ENCODE measurements at regions not wholly inside any gene's neighbourhood (a gene's known extent, or its start where the extent isn't known, plus 50 kb on each side); places are given as distances from the start of the nearest gene placed in this dataset.

DNA sequence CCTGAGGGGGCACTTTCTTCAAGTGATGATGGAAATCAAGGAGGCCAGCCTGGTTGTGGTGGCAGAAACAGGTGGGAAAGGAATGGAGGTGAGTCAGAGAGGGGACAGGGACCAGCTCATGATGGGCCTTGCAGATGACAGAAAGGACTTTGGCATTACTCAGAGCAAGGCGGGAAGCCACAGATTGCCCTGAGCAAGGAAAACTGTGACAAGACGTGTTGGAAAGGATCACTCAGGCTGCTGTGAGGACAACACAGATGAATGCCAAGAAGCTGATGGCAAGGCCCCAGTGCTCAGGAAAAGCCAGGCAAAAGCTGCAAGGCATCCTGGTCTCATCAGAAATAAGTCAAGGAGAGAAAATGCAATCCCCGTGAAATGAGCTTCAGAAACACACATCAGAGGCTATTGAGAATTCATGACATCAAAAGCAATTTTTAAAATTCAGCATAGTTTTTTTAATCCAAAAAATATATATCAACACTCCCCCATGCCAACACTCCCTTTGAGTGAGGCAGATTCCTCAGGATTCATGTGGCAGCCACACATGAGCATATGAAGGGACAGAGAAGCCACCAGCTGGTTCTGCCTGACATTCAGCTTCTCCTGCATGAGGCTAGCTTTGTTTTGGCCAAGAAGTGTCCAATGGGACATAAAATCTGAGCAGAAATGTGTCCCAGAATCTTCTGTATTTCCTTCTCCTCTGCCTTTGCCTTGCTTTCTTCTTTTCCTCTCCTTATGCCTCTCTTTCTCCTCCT is 244.5 kb upstream of the MYO3A start:
- CTCF ChIA-PET: no interaction called here

DNA sequence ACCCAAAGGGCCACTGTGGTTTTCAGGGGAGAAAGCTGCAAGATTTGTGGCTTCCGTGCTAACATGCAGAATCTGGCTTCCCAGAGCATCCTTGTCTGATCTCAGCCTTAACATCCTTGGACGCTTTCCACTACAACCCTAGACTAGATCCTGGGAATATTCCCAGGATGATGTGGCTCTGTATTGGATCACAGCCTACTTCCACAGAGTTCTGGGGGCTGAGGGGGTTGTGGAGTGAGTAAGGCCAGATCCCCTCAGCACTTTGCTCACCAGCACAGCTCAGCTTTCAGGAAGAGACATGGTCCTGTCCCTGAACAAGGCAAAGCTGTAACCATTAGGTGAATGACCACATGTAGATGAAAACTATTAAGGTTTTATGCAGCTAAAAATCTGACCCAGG is 241.3 kb upstream of the MYO3A start:
- H3K9ac ChIP-seq (ENCODE audit: low read length): no peak overlapping the region
- no peaks in the 10 kb centered on the region for H3K4me1 ChIP-seq (ENCODE audit: insufficient read depth, low read length)
- no TSS peak for BruUV-seq (replicated peaks)
- no peaks in the 10 kb centered on the region for H3F3A ChIP-seq (ENCODE audit: low read length, unreplicated experiment)
- H3K36me3 ChIP-seq (ENCODE audit: low read depth, low read length): no peaks in the 10 kb centered on the region
- H3K4me2 ChIP-seq (ENCODE audit: low read length): no peak overlapping the region
- no peaks in the 10 kb centered on the region for H3K79me2 ChIP-seq (ENCODE audit: low read length)
- no peaks in the 10 kb centered on the region for H3K9me2 ChIP-seq (replicated peaks; ENCODE audit: low read length)
- H3K27me3 ChIP-seq (ENCODE audit: low read length): no peaks in the 10 kb centered on the region
- ChIA-PET POLR2A (ENCODE audit: unreplicated experiment) (no interaction called here), CTCF (no interaction called here)
- no peak overlapping the region for H2AFZ ChIP-seq (ENCODE audit: low read length)
- no peak overlapping the region for H3K4me3 ChIP-seq (ENCODE audit: low read length)
- no peak overlapping the region for H3K27ac ChIP-seq (ENCODE audit: low read length)
- ATAC-seq (no peak), DNase-seq (no peak)
- no peaks in the 10 kb centered on the region for H3K9me3 ChIP-seq (ENCODE audit: low read length)
- intact Hi-C loops (cut with micrococcal nuclease): no loop called here
- H4K20me1 ChIP-seq (ENCODE audit: low read length): no peaks in the 10 kb centered on the region
- TF ChIP-seq EZH2 (IDR thresholded peaks at IDR 0.05; ENCODE audit: low read length, unreplicated experiment) (no peak), EZH2phosphoT487 (IDR thresholded peaks at IDR 0.05; ENCODE audit: borderline replicate concordance, low read length) (no peak)
- TF ChIP-seq, protein P1, sequence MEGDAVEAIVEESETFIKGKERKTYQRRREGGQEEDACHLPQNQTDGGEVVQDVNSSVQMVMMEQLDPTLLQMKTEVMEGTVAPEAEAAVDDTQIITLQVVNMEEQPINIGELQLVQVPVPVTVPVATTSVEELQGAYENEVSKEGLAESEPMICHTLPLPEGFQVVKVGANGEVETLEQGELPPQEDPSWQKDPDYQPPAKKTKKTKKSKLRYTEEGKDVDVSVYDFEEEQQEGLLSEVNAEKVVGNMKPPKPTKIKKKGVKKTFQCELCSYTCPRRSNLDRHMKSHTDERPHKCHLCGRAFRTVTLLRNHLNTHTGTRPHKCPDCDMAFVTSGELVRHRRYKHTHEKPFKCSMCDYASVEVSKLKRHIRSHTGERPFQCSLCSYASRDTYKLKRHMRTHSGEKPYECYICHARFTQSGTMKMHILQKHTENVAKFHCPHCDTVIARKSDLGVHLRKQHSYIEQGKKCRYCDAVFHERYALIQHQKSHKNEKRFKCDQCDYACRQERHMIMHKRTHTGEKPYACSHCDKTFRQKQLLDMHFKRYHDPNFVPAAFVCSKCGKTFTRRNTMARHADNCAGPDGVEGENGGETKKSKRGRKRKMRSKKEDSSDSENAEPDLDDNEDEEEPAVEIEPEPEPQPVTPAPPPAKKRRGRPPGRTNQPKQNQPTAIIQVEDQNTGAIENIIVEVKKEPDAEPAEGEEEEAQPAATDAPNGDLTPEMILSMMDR (conservative IDR thresholded peaks at IDR 0.05; ENCODE audit: low read depth, low read length): no peak

More for the DNA sequence above, 244.5 kb upstream of the MYO3A start:
- Histone ChIP-seq H3F3A (ENCODE audit: low read length, unreplicated experiment) (no peaks in the 10 kb centered on the region), H3K36me3 (ENCODE audit: low read depth, low read length) (no peaks in the 10 kb centered on the region), H3K27ac (ENCODE audit: low read length) (no peak overlapping the region), H3K4me3 (ENCODE audit: low read length) (no peak overlapping the region), H3K9me2 (replicated peaks; ENCODE audit: low read length) (no peaks in the 10 kb centered on the region), H4K20me1 (ENCODE audit: low read length) (no peaks in the 10 kb centered on the region), H3K9me3 (ENCODE audit: low read length) (no peaks in the 10 kb centered on the region), H2AFZ (ENCODE audit: low read length) (no peak overlapping the region), H3K9ac (ENCODE audit: low read length) (no peak overlapping the region), H3K4me1 (ENCODE audit: insufficient read depth, low read length) (no peaks in the 10 kb centered on the region), H3K79me2 (ENCODE audit: low read length) (no peaks in the 10 kb centered on the region), H3K27me3 (ENCODE audit: low read length) (no peaks in the 10 kb centered on the region), H3K4me2 (ENCODE audit: low read length) (no peak overlapping the region)
- intact Hi-C loops (cut with micrococcal nuclease): no loop called here
- DNase-seq (no peak), ATAC-seq (no peak)
- TF ChIP-seq, protein P1 (conservative IDR thresholded peaks at IDR 0.05; ENCODE audit: low read depth, low read length): no peak
- TF ChIP-seq EZH2 (IDR thresholded peaks at IDR 0.05; ENCODE audit: low read length, unreplicated experiment): no peak
- no peak for TF ChIP-seq EZH2phosphoT487 (IDR thresholded peaks at IDR 0.05; ENCODE audit: borderline replicate concordance, low read length)
- POLR2A ChIA-PET (ENCODE audit: unreplicated experiment): no interaction called here
- no TSS peak for BruUV-seq (replicated peaks)

DNA sequence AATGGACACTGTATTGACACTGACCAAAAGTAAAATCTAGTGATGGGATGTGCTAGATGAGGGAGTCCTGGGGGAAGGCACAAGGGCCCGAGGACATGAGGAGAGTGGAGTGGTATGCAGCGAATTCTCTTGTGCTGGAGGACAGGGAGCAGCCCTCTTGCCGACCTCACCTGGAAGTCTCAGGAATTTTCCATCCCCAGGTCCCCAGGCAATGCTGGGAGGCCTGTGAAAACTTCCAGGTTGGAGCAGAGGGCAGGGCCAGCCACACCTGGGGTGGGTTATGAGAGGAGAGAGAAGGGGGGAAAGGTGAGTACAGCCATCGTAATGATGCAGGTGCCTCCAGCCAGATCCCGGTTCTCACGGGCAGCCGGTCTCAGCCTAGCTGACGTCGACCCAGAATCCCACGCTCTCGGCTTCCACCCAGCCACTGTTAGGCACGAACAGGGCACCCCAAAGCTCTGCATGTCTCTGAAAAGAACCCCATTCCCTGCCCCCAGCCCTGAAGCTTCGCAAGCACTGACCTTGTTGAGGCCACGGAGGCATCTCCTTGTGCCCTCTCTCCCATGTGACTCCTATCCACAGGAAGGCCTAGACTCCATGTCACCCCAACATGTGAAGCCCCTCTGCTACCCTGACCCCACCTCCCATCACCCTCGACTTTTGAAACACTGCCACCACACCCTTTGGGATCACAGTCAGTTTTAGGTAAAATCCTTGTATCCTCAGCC is 239.7 kb upstream of the MYO3A start:
- Histone ChIP-seq H3F3A (ENCODE audit: low read length, unreplicated experiment) (no peaks in the 10 kb centered on the region), H3K27ac (ENCODE audit: low read length) (no peak overlapping the region), H3K9ac (ENCODE audit: low read length) (no peak overlapping the region), H3K9me3 (ENCODE audit: low read length) (no peaks in the 10 kb centered on the region), H3K4me1 (ENCODE audit: insufficient read depth, low read length) (no peaks in the 10 kb centered on the region), H3K4me2 (ENCODE audit: low read length) (no peak overlapping the region), H3K27me3 (ENCODE audit: low read length) (no peaks in the 10 kb centered on the region), H3K4me3 (ENCODE audit: low read length) (no peak overlapping the region), H3K9me2 (replicated peaks; ENCODE audit: low read length) (no peaks in the 10 kb centered on the region), H2AFZ (ENCODE audit: low read length) (no peak overlapping the region), H3K36me3 (ENCODE audit: low read depth, low read length) (no peaks in the 10 kb centered on the region), H4K20me1 (ENCODE audit: low read length) (no peaks in the 10 kb centered on the region), H3K79me2 (ENCODE audit: low read length) (no peaks in the 10 kb centered on the region)
- intact Hi-C loops (cut with micrococcal nuclease): no loop called here
- no peak for DNase-seq
- ATAC-seq: no peak
- POLR2A ChIA-PET (ENCODE audit: unreplicated experiment): no interaction called here
- CTCF ChIA-PET: no interaction called here
- no peak for TF ChIP-seq EZH2 (IDR thresholded peaks at IDR 0.05; ENCODE audit: low read length, unreplicated experiment)
- no peak for TF ChIP-seq EZH2phosphoT487 (IDR thresholded peaks at IDR 0.05; ENCODE audit: borderline replicate concordance, low read length)
- TF ChIP-seq, protein P1 (conservative IDR thresholded peaks at IDR 0.05; ENCODE audit: low read depth, low read length): no peak
- BruUV-seq (replicated peaks): no TSS peak

Data from PC-3 (cell line).